ENCODE measurements at regions not wholly inside any gene's neighbourhood (a gene's known extent, or its start where the extent isn't known, plus 50 kb on each side); places are given as distances from the start of the nearest gene placed in this dataset.

- Histone ChIP-seq H3K4me2 (ENCODE audit: low read length) (no peak overlapping the region), H4K20me1 (ENCODE audit: control insufficient read depth, insufficient read depth, low read depth, low read length) (no peaks in the 10 kb centered on the region)
Measured at GRCh38 chr11:128208329-128209137, 378.8 kb downstream of the ETS1 start.

DNA sequence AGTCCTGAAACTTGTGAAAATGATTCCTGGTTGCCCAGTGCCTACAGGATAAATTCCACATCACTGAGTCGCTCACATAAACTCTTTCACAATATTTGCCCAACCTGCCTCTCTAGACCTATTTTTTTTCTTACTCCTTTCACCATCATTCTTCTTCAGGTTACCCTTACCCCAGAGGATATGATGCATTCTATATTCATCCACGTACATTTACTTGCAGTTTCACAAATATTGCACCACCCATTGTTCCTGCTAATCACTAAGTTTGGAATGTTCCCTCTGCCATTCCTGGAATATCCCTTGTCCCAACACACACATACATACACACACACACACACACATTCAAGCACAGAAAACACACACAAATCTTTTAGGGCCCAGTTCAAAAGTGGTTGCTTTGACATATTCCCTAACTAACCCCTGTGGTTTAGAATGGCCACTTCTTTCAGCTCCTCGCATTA is 379.5 kb downstream of the ETS1 start:
- Histone ChIP-seq H3K36me3 (ENCODE audit: control insufficient read depth, low read length) (no peaks in the 10 kb centered on the region), H3K4me2 (ENCODE audit: low read length) (no peak overlapping the region), H3K4me1 (ENCODE audit: control insufficient read depth, low read length) (no peaks in the 10 kb centered on the region), H3K9me3 (ENCODE audit: control insufficient read depth, insufficient read depth, low read length) (no peaks in the 10 kb centered on the region), H3K27me3 (ENCODE audit: control insufficient read depth, low read length) (no peaks in the 10 kb centered on the region), H3K9me2 (replicated peaks; ENCODE audit: control insufficient read depth, low read length) (no peaks in the 10 kb centered on the region), H3K4me3 (ENCODE audit: low read length) (no peak overlapping the region), H3K27ac (ENCODE audit: low read depth, low read length) (no peak overlapping the region), H4K20me1 (ENCODE audit: control insufficient read depth, insufficient read depth, low read depth, low read length) (no peaks in the 10 kb centered on the region), H3K79me2 (ENCODE audit: control insufficient read depth, low read length) (no peaks in the 10 kb centered on the region), H3F3A (ENCODE audit: control insufficient read depth, insufficient read depth) (no peaks in the 10 kb centered on the region)
- TF ChIP-seq EZH2phosphoT487 (IDR thresholded peaks at IDR 0.05; ENCODE audit: borderline replicate concordance, low read length), result no peak
- TF ChIP-seq, protein P1, sequence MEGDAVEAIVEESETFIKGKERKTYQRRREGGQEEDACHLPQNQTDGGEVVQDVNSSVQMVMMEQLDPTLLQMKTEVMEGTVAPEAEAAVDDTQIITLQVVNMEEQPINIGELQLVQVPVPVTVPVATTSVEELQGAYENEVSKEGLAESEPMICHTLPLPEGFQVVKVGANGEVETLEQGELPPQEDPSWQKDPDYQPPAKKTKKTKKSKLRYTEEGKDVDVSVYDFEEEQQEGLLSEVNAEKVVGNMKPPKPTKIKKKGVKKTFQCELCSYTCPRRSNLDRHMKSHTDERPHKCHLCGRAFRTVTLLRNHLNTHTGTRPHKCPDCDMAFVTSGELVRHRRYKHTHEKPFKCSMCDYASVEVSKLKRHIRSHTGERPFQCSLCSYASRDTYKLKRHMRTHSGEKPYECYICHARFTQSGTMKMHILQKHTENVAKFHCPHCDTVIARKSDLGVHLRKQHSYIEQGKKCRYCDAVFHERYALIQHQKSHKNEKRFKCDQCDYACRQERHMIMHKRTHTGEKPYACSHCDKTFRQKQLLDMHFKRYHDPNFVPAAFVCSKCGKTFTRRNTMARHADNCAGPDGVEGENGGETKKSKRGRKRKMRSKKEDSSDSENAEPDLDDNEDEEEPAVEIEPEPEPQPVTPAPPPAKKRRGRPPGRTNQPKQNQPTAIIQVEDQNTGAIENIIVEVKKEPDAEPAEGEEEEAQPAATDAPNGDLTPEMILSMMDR (IDR thresholded peaks at IDR 0.05; ENCODE audit: low read depth, low read length, poor library complexity, severe bottlenecking), result no peak

More at GRCh38 chr11:128208329-128209137, 378.8 kb downstream of the ETS1 start:
- Histone ChIP-seq H3K27ac (ENCODE audit: low read depth, low read length) (no peak overlapping the region), H3F3A (ENCODE audit: control insufficient read depth, insufficient read depth) (no peaks in the 10 kb centered on the region), H3K9me2 (replicated peaks; ENCODE audit: control insufficient read depth, low read length) (no peaks in the 10 kb centered on the region), H3K4me3 (ENCODE audit: low read length) (no peak overlapping the region), H3K4me1 (ENCODE audit: control insufficient read depth, low read length) (no peaks in the 10 kb centered on the region), H3K27me3 (ENCODE audit: control insufficient read depth, low read length) (no peaks in the 10 kb centered on the region), H3K36me3 (ENCODE audit: control insufficient read depth, low read length) (no peaks in the 10 kb centered on the region), H3K9me3 (ENCODE audit: control insufficient read depth, insufficient read depth, low read length) (no peaks in the 10 kb centered on the region), H3K79me2 (ENCODE audit: control insufficient read depth, low read length) (no peaks in the 10 kb centered on the region)
- TF ChIP-seq, protein P1 (IDR thresholded peaks at IDR 0.05; ENCODE audit: low read depth, low read length, poor library complexity, severe bottlenecking), result no peak
- no peak for TF ChIP-seq EZH2phosphoT487 (IDR thresholded peaks at IDR 0.05; ENCODE audit: borderline replicate concordance, low read length)

DNA sequence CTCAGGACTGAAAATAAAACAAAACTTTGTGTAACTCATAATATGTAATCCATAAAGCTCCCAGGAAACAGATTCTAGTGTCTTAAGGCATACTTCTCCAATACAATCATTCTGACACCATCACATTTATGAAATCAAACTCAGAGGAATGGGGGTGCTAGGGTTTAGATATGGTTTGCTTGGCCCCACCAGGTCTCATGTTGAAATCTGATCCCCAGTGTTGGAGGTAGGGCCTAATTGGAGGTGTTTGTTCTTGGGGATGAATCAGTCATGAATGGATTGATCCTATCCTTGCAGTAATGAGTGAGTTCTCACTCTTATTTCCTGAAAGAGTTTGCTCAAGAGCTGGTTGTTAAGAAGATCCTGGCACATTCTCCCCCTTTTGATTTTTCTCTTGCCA is 380.9 kb downstream of the ETS1 start:
- TF ChIP-seq EZH2phosphoT487 (IDR thresholded peaks at IDR 0.05; ENCODE audit: borderline replicate concordance, low read length), result no peak
- TF ChIP-seq, protein P1 (IDR thresholded peaks at IDR 0.05; ENCODE audit: low read depth, low read length, poor library complexity, severe bottlenecking), result no peak
- no peaks in the 10 kb centered on the region for H3K27me3 ChIP-seq (ENCODE audit: control insufficient read depth, low read length)
- H3K36me3 ChIP-seq (ENCODE audit: control insufficient read depth, low read length), result no peaks in the 10 kb centered on the region
- H4K20me1 ChIP-seq (ENCODE audit: control insufficient read depth, insufficient read depth, low read depth, low read length), result no peaks in the 10 kb centered on the region
- H3F3A ChIP-seq (ENCODE audit: control insufficient read depth, insufficient read depth), result no peaks in the 10 kb centered on the region
- no peaks in the 10 kb centered on the region for H3K79me2 ChIP-seq (ENCODE audit: control insufficient read depth, low read length)
- no peak overlapping the region for H3K4me2 ChIP-seq (ENCODE audit: low read length)
- H3K9me3 ChIP-seq (ENCODE audit: control insufficient read depth, insufficient read depth, low read length), result no peaks in the 10 kb centered on the region
- H3K4me1 ChIP-seq (ENCODE audit: control insufficient read depth, low read length), result no peaks in the 10 kb centered on the region
- H3K4me3 ChIP-seq (ENCODE audit: low read length), result no peak overlapping the region
- no peak overlapping the region for H3K27ac ChIP-seq (ENCODE audit: low read depth, low read length)
- H3K9me2 ChIP-seq (replicated peaks; ENCODE audit: control insufficient read depth, low read length), result no peaks in the 10 kb centered on the region

Data from DOHH2 (cell line).